HG03558 (cell line): ENCODE measurements at regions not wholly inside any gene's neighbourhood (a gene's known extent, or its start where the extent isn't known, plus 50 kb on each side); places are given as distances from the start of the nearest gene placed in this dataset.

Experiments
- ATAC-seq: cut with Tn5 transposase; IDR thresholded peaks from one replicate; pipeline ENCODE4 v1.9.1; 2021; ENCODE audit warnings: moderate number of reproducible peaks; ENCODE audit not compliant: unreplicated experiment; ENCODE audit errors: extremely low read depth

DNA sequence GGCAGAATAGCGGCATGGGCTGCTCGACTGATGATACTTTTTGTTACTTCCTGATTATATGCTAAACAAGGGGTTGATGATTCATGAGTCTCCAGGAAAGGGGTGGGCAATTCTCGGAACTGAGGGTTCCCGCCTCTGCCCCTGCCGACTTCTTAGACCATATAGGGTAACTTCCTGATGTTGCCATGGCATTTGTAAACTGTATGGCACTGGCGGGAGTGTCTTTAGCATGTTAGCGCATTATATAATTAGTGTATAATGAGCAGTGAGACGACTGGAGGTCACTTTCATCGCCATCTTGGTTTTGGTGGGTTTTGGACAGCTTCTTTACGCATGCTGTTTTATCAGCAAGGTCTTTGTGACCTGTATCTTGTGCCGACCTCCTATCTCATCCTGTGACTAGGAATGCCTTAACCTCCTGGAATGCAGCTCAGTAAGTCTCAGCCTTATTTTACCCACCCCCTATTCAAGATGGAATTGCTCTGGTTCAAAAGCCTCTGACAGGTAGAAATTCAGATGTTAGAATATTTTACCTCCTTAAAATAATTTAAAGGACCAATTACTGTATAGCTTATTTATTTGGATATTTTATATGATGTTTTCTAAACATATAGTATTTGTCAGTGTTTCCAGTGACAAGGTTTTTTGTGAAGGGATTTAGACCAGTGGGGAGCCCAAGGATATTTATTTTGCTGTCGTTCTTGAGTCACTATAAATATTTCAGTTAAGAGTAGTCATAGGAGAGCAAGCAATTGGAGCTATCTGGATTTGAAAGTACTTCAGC, 90.1 kb upstream of the PIK3CG start:
- ATAC-seq = no peak

- ATAC-seq = no peak
These were observed 89.5 kb upstream of the PIK3CG start for GRCh38 chr7:106775552-106775936.

DNA sequence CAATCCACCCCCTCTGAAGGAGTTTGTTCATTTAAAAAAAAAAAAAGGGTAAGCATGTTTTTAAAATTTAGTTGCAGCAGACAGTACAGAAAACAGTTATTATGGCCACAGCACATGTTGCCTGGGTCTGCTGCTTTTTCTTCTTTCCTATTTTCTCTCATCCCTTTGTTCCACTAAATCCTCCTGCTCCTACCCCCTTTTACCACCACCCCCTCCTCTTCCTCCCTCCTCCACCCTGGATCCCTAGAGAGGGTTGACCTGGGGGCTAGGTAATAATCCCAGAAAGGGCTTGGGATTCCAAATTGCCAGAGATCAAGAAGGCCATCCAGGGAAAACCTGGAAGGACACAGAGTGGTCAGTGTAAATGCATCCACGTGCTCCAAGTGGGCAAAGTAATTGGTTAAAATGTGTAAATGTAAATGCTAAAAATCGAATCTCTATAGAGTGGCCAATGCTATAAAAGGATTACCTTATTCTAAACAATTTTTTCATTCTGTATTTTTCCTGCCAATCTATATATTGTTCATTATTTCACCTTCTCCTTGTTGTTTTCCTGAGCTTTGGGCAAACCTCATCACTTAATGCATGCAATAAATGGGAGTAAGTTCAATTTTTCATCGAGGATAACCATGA, 89.0 kb upstream of the PIK3CG start:
- no peak for ATAC-seq

DNA sequence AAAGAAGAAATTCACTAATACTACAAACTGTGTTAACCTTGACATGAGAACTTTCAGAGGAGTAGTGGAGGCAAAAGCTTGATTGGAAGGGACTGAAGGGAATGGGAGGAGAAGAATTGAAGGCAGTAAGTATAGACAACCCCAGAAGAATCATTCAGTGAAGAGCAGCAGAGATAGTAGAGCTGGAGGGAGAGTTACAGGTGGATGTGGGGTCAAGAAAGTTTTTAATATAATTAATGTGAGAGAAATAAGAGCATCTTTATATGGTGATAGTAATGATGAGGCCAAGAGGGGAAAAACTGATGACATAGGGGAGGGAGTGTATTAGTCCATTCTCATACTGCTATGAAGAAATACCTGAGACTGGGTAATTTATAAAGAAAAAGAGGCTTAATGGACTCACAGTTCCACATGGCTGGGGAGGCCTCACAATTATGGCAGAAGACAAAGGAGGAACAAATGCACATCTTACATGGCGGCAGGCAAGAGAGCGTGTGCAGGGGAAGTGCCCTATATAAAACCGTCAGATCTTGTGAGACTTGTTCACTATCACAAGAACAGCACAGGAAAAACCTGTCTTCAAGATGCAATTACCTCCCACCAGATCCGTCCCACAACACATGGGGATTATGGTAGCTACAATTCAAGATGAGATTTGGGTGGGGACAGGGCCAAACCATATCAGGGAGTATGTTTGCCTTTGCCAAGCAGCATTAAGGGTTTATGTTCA, 88.3 kb upstream of the PIK3CG start:
- no peak for ATAC-seq

DNA sequence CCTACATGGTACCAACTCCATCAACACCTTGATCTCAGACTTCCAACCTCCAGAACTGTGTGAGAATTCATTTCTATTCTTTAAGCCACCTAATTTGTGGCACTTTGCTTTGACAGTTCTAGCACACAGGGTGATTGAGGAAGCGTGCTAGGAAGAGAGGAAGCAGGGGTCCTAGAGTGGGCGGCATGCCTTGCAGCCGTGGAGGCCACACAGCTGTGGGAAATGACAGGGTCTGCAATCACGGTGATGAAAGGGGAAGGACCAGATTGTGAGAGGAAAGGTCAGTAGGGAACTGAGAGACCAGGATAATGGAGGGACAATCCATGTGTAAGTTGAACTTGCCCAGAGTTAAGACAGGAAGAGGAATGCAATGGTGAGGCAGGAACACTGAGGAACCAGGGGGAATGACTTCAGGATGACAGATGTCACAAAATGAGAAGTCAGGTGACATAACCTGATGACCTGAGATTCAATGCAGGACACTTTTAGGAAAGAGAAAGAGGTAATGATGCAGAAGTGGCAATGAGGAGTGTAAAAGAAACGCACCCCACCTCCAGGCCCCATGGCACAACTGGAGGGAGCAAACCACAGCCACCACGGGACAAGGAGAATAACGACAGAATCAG, 87.3 kb upstream of the PIK3CG start:
- no peak for ATAC-seq

GRCh38 chr7:106778656-106779250, 86.3 kb upstream of the PIK3CG start:
- ATAC-seq = no peak

DNA sequence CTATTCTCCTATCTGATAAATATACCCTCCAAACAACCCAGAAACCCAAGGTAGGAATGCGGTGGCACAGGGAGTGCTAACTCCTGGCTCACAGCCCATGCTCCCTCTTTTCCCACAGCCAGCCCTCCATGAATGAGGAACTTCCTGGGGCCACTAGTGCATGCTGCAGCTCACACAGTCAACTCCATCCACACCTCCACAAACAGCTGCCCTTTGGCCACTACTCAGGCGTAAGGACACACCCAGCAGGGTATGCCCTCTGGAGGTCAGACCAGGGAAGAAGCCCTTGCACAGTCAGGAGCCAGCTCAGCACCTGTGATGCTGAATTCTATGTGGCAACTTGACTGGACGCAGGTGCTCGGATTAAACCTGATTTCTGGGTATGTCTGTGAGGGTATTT, 85.2 kb upstream of the PIK3CG start:
- no peak for ATAC-seq

- no peak for ATAC-seq
These were observed 84.1 kb upstream of the PIK3CG start for GRCh38 chr7:106781007-106781406.

GRCh38 chr7:106781828-106782544, 83.1 kb upstream of the PIK3CG start:
- no peak for ATAC-seq

GRCh38 chr7:106783286-106783685, 81.8 kb upstream of the PIK3CG start:
- no peak for ATAC-seq

- ATAC-seq = no peak
These were observed 76.4 kb upstream of the PIK3CG start for GRCh38 chr7:106788637-106789036.

DNA sequence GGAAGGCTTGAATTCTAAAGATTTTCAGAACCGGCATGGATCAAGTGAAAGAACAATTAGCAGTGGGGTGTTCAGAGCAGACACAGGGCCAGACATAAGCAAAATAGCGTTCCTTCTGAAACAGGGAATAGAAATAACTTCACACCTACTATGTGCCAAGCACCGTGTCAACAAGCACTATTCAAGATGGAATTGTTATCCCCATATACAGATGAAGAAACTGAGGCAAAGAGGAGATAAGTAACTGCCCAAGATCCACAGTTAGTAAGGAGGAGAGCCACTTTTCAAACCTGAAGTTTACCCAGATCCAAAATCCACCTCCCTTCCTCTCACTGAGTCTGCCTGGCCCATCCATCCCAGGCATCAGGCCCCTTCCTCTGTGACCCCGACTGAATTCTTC, 73.6 kb upstream of the PIK3CG start:
- no peak for ATAC-seq

GRCh38 chr7:106792233-106792926, 72.7 kb upstream of the PIK3CG start:
- ATAC-seq = no peak

- no peak for ATAC-seq
These were observed 71.8 kb upstream of the PIK3CG start for GRCh38 chr7:106793015-106793975.

DNA sequence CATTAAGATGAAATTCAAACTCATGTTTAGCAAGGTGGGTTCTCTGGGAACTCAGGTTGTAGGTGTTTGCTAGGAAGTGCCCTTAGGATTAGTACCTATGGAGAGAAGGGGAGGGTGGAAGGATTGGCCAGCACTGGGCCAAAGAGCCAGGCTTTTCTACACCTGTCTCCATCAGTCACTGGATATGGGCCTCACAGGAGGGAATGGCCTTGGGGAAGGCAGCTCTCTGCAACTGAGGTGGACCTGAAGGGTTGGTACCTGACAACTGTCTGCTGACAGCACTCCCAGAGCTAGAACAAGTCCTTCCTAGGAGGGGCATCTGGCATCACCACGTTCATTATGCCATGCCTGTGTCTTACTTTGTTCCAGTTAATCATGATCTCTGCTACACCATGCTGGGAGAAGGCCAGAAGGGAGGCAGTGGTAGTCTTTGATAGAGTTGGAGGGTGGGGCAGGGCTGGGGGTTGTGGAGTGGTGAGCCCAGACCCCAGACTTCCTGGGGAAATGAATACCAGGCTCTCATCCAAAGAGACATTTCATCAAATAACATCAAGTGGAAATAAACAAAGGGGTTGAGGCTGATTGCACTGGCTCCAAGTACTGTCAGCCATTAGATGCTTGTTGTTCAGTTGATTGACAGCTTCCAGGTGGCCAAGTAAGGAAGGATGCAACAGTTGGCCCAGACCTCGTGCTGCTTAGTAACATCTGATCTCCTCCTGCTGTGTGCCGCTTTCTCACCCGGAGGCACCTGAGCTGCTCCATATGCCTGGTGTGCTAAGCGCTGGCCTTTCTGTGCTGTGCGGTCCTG, 70.6 kb upstream of the PIK3CG start:
- no peak for ATAC-seq

DNA sequence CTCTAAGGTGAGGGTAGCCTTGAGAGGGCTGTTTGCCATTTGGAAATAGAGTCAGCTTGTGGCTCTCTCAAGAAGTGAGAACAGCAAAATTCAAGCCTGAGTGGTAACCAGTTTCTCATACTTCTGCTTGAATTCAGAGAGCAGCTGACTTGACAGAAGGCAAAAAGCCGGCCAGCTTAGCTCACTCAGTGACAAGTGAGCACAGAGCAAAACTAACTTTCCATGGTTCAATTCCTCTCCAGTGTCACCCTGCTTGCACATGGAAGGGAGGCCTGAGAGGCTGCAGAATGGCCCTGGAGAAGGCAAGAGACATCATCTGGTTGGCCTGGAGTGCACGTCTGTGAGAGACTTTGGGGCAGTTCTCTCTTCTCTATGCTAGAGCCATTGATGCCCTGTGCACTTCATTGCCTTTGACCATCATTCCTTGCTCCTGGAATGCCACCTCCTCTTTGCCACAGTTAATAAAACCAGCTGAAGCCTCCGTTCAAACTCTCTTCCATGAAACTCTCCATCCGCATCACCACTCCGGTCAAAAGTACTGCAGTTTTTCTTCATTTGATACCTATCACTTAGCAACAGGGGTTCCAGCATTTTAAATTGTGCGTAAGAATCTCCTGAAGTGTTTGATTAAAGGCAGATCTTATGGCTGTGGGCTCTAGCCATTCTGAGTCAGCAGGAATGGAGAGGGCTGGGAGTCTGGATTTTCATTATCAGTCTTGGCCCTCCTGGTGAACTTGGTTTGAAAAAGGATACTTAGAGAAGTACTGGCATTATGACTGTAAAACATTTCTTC, 69.8 kb upstream of the PIK3CG start:
- no peak for ATAC-seq

DNA sequence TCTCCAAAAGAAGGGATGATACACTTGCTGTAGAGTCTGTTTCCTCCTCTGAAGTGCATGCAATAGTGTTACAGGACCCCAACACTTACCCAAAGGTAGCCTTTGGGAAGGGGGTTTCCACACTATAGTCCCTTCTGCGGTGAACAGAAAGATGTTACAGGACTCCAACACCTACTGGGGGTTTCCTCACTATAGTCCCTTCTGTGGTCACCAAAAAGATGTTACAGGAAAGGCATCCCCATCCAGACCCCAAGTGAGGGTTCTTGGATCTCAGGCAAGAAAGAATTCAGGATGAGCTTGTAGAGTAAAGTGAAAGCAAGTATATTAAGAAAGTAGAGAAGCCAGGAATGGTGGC, 69.2 kb upstream of the PIK3CG start:
- no peak for ATAC-seq
